Mesenchymal stem cell (in vitro differentiated cells and primary cell): ENCODE measurements at regions not wholly inside any gene's neighbourhood (a gene's known extent, or its start where the extent isn't known, plus 50 kb on each side); places are given as distances from the start of the nearest gene placed in this dataset.

Experiments used
- DNase-seq: peaks from one replicate; pipeline ENCODE4 v3.0.0-alpha.2; 2013
- H2AFZ ChIP-seq: one replicate; pipeline ENCODE4 v1.6.1; 2013; ENCODE audit warnings: low read depth, mild to moderate bottlenecking, control low read depth, inconsistent platforms, low read length, moderate library complexity
- H2AK5ac ChIP-seq: 2 replicates; pipeline ENCODE4 v1.6.1; 2013; ENCODE audit warnings: low read length, moderate library complexity, mild to moderate bottlenecking, inconsistent platforms; ENCODE audit not compliant: severe bottlenecking
- H2BK120ac ChIP-seq: one replicate; pipeline ENCODE4 v1.6.1; 2013; ENCODE audit warnings: low read depth, mild to moderate bottlenecking, inconsistent platforms, low read length, moderate library complexity
- H2BK12ac ChIP-seq, 2 experiments: one replicate each; pipeline ENCODE4 v1.6.1; 2013; ENCODE audit warnings: inconsistent platforms in 2 of 2, low read length in 2 of 2, mild to moderate bottlenecking in 2 of 2, moderate library complexity in 2 of 2, control low read depth in 1 of 2
- H2BK15ac ChIP-seq: one replicate; pipeline ENCODE4 v1.6.1; 2013; ENCODE audit warnings: mild to moderate bottlenecking, low read depth, inconsistent platforms; ENCODE audit not compliant: poor library complexity, severe bottlenecking
- H2BK5ac ChIP-seq: 2 replicates; pipeline ENCODE4 v1.6.1; 2013; ENCODE audit warnings: low read depth, mild to moderate bottlenecking, low read length, control low read depth, inconsistent platforms; ENCODE audit not compliant: poor library complexity, severe bottlenecking
- H3K14ac ChIP-seq, 2 experiments: one replicate each; pipeline ENCODE4 v1.6.1; 2013; ENCODE audit warnings: inconsistent platforms in 2 of 2, low read length in 2 of 2, control low read depth in 1 of 2, mild to moderate bottlenecking in 1 of 2, moderate library complexity in 1 of 2
- H3K18ac ChIP-seq, 2 experiments: one replicate each; pipeline ENCODE4 v1.6.1; 2013; ENCODE audit warnings: inconsistent platforms in 2 of 2, low read length in 2 of 2, control low read depth in 1 of 2, low read depth in 1 of 2, mild to moderate bottlenecking in 1 of 2
- H3K23ac ChIP-seq, 2 experiments: one replicate each; pipeline ENCODE4 v1.6.1; 2013; ENCODE audit warnings: inconsistent platforms in 2 of 2, low read length in 2 of 2, mild to moderate bottlenecking in 2 of 2, moderate library complexity in 2 of 2, control low read depth in 1 of 2
- H3K27ac ChIP-seq: 2 replicates; pipeline ENCODE4 v1.5.1; 2013; ENCODE audit warnings: mild to moderate bottlenecking, moderate library complexity, low read length, control low read depth, inconsistent platforms; ENCODE audit not compliant: poor library complexity, severe bottlenecking
- H3K27me3 ChIP-seq, 2 experiments: 2 replicates each; pipeline versions ENCODE4 v1.6.1 to v1.7.0; 2013; ENCODE audit warnings: low read length in 2 of 2, mild to moderate bottlenecking in 2 of 2, moderate library complexity in 2 of 2, control low read depth in 1 of 2, inconsistent platforms in 1 of 2; ENCODE audit not compliant: control insufficient read depth in 1 of 2, insufficient read depth in 1 of 2
- H3K36me3 ChIP-seq, 2 experiments: 2 replicates each; pipeline versions ENCODE4 v1.6.1 to v1.7.0; 2013; ENCODE audit warnings: low read length in 2 of 2, control low read depth in 1 of 2, inconsistent platforms in 1 of 2, low read depth in 1 of 2, mild to moderate bottlenecking in 1 of 2; ENCODE audit not compliant: insufficient read depth in 2 of 2, control insufficient read depth in 1 of 2
- H3K4ac ChIP-seq, 2 experiments: one replicate each; pipeline ENCODE4 v1.6.1; 2013; ENCODE audit warnings: inconsistent platforms in 2 of 2, low read length in 2 of 2, mild to moderate bottlenecking in 2 of 2, moderate library complexity in 2 of 2, control low read depth in 1 of 2, low read depth in 1 of 2
- H3K4me1 ChIP-seq: 2 replicates; pipeline ENCODE4 v1.6.1; 2013; ENCODE audit warnings: low read depth, low read length, control low read depth; ENCODE audit not compliant: control insufficient read depth, insufficient read depth
- H3K4me2 ChIP-seq: 2 replicates; pipeline ENCODE4 v1.6.1; 2013; ENCODE audit warnings: low read length, mild to moderate bottlenecking, inconsistent platforms; ENCODE audit not compliant: poor library complexity, severe bottlenecking
- H3K4me3 ChIP-seq, 2 experiments: 2 replicates each; pipeline versions ENCODE4 v1.5.1 to v1.7.0; 2013; ENCODE audit warnings: low read length in 2 of 2, mild to moderate bottlenecking in 2 of 2, control low read depth in 1 of 2, low read depth in 1 of 2; ENCODE audit not compliant: insufficient read depth in 1 of 2
- H3K79me1 ChIP-seq: replicated peaks from 2 replicates; pipeline ENCODE4 v1.6.1; 2013; ENCODE audit warnings: mild to moderate bottlenecking, control low read depth, low read length, inconsistent platforms; ENCODE audit not compliant: poor library complexity, severe bottlenecking
- H3K9ac ChIP-seq: 2 replicates; pipeline ENCODE4 v1.7.0; 2013; ENCODE audit warnings: mild to moderate bottlenecking, low read length, moderate library complexity
- H3K9me3 ChIP-seq: 2 replicates; pipeline ENCODE4 v1.7.0; 2013; ENCODE audit warnings: mild to moderate bottlenecking, low read length; ENCODE audit not compliant: control insufficient read depth
- H4K8ac ChIP-seq: one replicate; pipeline ENCODE4 v1.6.1; 2013; ENCODE audit warnings: inconsistent platforms, mild to moderate bottlenecking, low read length, moderate library complexity
- H4K91ac ChIP-seq: one replicate; pipeline ENCODE4 v1.6.1; 2013; ENCODE audit warnings: mild to moderate bottlenecking, low read length, inconsistent platforms
- WGBS: methylation state at CpG from one replicate; pipeline ENCODE4 v1.1.7; 2013; ENCODE audit warnings: mixed read lengths; 5-methylcytosine and 5-hydroxymethylcytosine counted together

DNA sequence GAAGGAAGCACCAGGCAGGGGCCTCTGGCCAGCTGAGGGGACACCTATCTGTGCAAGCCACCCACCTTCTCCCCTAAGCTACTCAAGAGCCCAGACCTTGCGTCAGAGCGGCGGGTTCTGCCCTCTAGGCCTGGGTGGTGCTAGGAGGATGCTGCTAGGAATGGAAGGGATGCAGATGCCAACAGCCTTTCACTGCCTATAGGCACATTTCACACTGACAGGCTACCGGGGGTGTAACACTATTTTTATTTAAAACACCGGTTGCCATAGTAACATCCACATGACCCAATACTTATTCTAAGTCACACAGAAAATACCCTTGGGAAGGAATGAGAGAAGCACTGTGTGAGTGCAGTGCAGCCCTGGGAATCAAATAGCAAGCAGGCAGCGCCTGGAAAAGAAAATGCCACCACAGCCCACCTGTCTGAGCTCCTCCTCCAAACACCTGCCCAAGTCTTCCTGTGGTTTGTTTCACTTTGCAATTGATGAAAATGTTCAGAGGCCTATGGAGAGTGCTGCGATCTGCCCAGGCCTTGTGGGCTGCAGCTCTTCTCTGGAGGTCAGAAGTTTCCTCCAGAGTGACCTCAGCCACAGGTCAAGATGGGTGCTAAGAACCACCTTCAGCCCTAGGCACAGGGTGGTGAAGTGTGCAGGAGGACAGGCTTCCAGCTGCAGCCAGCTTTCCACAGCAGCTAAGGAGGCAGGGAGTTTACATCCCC, 113.5 kb upstream of the TOPAZ1 start:
- no peak overlapping the region for H2BK12ac ChIP-seq
- no peak overlapping the region for H3K4ac ChIP-seq
- H3K36me3 ChIP-seq: no peaks in the 10 kb centered on the region
- no peak overlapping the region for H3K4me2 ChIP-seq
- H4K91ac ChIP-seq: no peak overlapping the region
- H2BK15ac ChIP-seq: no peak overlapping the region
- no peak overlapping the region for H3K27ac ChIP-seq
- H3K18ac ChIP-seq: no peak overlapping the region
- no peak overlapping the region for H2BK5ac ChIP-seq
- no peak overlapping the region for H2AFZ ChIP-seq
- H3K4me1 ChIP-seq: peaks cover 3% of the 10 kb centered on the region
- H3K4me3 ChIP-seq: no peak overlapping the region
- no peak overlapping the region for H3K23ac ChIP-seq
- H2AK5ac ChIP-seq: no peak overlapping the region
- 71% methylated on average over 3 of the region's 7 CpGs for WGBS
- no peaks in the 10 kb centered on the region for H3K79me1 ChIP-seq
- no peak for DNase-seq
- peaks cover 41 to 44% of the 10 kb centered on the region in 2 experiments for H3K27me3 ChIP-seq
- H3K14ac ChIP-seq: peak overlapping the region in 1 of 2 experiments; percentile 9
- no peak overlapping the region for H3K9ac ChIP-seq
- no peak overlapping the region for H2BK120ac ChIP-seq
- H4K8ac ChIP-seq: no peak overlapping the region
- H3K9me3 ChIP-seq: peaks cover 3% of the 10 kb centered on the region

DNA sequence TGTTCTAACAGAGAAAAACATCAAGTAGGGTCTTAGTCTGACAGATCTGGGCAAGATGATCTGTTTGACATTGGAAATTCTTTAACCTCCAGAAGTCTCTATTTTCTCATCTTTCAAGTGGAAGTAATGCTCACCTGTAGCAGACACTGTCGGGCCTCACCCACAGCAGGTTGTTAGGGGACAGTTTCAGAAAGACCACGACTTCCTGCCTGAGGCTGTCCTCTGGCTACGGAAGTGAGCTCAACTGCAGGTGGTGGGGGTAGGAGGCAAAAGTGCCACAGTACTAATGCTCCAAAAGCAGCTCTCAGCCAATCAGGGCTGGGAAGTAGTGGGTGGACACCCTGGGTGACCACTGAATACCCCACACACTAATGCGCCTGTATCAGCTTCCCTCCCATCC, 111.4 kb upstream of the TOPAZ1 start:
- WGBS: 84% methylated on average over 3 of the region's 4 CpGs
- no peak overlapping the region for H4K91ac ChIP-seq
- DNase-seq: no peak
- H2BK5ac ChIP-seq: no peak overlapping the region
- no peak overlapping the region for H3K4me2 ChIP-seq
- H3K14ac ChIP-seq: no peak overlapping the region
- H3K4me3 ChIP-seq: no peak overlapping the region
- no peak overlapping the region for H3K23ac ChIP-seq
- H2BK12ac ChIP-seq: no peak overlapping the region
- H3K4me1 ChIP-seq: peaks cover 3% of the 10 kb centered on the region
- no peak overlapping the region for H2AK5ac ChIP-seq
- no peak overlapping the region for H3K9ac ChIP-seq
- H3K36me3 ChIP-seq: no peaks in the 10 kb centered on the region
- H3K27ac ChIP-seq: no peak overlapping the region
- no peaks in the 10 kb centered on the region for H3K79me1 ChIP-seq
- no peaks in the 10 kb centered on the region for H3K9me3 ChIP-seq
- H3K27me3 ChIP-seq: peaks cover 57 to 61% of the 10 kb centered on the region in 2 experiments
- no peak overlapping the region for H3K18ac ChIP-seq
- H4K8ac ChIP-seq: no peak overlapping the region
- no peak overlapping the region for H2BK120ac ChIP-seq
- no peak overlapping the region for H2BK15ac ChIP-seq
- no peak overlapping the region for H2AFZ ChIP-seq
- H3K4ac ChIP-seq: no peak overlapping the region

DNA sequence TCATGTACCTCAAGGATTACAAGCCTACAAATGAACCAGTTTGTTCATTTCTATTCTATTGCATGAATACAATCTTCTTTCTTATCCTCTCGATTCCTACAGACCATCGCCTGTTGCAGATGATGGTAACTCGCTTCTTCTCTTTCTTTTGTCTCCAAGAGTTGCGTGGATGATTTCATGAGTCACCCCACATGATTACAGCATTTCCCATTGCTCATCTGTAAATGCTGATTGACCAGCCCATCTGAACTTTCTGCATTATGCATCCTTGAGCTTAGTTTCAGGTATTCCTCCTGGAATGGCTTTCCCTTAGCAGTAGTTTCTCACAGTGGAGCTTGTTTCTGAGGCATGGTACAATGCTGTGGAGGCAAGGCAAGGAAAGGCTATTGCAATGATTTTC, 109.6 kb upstream of the TOPAZ1 start:
- Histone ChIP-seq H3K4me1 (no peaks in the 10 kb centered on the region), H4K8ac (no peak overlapping the region), H3K23ac (no peak overlapping the region), H3K9ac (no peak overlapping the region), H3K14ac (no peak overlapping the region), H3K27ac (no peak overlapping the region), H2AK5ac (no peak overlapping the region), H3K4me3 (no peak overlapping the region), H2BK15ac (no peak overlapping the region), H3K18ac (no peak overlapping the region), H2BK120ac (no peak overlapping the region), H3K4me2 (no peak overlapping the region), H4K91ac (no peak overlapping the region), H3K4ac (no peak overlapping the region), H3K79me1 (no peaks in the 10 kb centered on the region), H3K9me3 (no peaks in the 10 kb centered on the region), H3K27me3 (peaks cover 58 to 64% of the 10 kb centered on the region in 2 experiments), H2AFZ (no peak overlapping the region), H3K36me3 (no peaks in the 10 kb centered on the region), H2BK12ac (no peak overlapping the region), H2BK5ac (no peak overlapping the region)
- 81% methylated on average over 4 of the region's 4 CpGs for WGBS
- DNase-seq: no peak

DNA sequence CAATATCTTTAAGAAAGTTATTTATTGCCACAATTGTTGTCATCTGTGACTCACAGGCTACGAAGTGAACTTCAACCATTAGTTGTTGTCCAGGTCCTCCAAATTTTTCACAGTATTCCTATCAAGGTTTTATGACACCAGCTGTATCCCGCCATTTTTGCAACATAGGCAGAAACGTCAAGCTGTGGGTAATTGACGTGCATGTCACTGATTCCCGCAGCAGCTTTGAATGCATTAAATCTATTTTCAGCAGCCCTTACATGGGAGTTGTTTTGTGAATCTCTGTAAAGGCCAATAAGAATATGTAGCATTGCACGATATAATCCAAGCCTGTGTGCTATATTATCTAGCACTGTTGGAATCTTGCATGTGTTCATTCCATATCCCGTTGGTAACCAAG, 109.1 kb upstream of the TOPAZ1 start:
- 83% methylated on average over 7 of the region's 7 CpGs for WGBS

More for the DNA sequence above, 109.1 kb upstream of the TOPAZ1 start:
- Histone ChIP-seq H2BK120ac (no peak overlapping the region), H3K9ac (no peak overlapping the region), H3K27me3 (peaks cover 52 to 59% of the 10 kb centered on the region in 2 experiments), H3K36me3 (no peaks in the 10 kb centered on the region), H3K27ac (no peak overlapping the region), H2BK12ac (no peak overlapping the region), H3K4me1 (no peaks in the 10 kb centered on the region), H2AFZ (no peak overlapping the region), H3K14ac (no peak overlapping the region), H3K18ac (no peak overlapping the region), H3K4me2 (no peak overlapping the region), H3K23ac (no peak overlapping the region), H3K4me3 (no peak overlapping the region), H3K4ac (no peak overlapping the region), H2BK5ac (no peak overlapping the region), H2BK15ac (no peak overlapping the region), H2AK5ac (no peak overlapping the region), H3K79me1 (no peaks in the 10 kb centered on the region), H4K91ac (no peak overlapping the region), H3K9me3 (no peaks in the 10 kb centered on the region), H4K8ac (no peak overlapping the region)
- no peak for DNase-seq
